ENCODE measurements at regions not wholly inside any gene's neighbourhood (a gene's known extent, or its start where the extent isn't known, plus 50 kb on each side); places are given as distances from the start of the nearest gene placed in this dataset.

DNA sequence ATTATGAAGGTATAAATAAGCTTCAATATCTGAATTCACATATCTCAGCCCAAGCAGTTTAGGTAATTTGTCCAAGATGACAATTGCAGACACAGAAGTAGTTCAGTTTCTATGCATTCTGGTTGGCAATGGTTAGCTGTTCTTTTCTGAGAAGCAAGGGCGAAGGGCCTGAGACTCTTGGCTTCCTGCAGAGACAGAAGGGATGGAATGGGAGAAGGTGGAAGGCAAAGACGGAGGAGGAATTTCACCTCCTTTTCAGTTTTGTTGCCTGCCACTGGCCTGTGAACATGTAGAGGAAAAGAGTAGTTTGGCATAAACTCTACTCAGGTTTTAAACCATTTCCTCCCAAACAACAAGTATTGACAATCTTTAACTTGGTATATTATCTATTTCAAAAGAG lies 180.7 kb upstream of the HS3ST5 start:
- H3K4me2 ChIP-seq (ENCODE audit: control insufficient read depth, insufficient read depth), result no peak overlapping the region
- no peak overlapping the region for H2AFZ ChIP-seq (ENCODE audit: control insufficient read depth, low read depth, low read length)
- no peaks in the 10 kb centered on the region for H3K79me2 ChIP-seq (ENCODE audit: control insufficient read depth, insufficient read depth, low read length)
- WGBS (ENCODE audit: insufficient coverage, insufficient replicate concordance, low lambda C conversion rate, missing lambda C conversion rate), result 30% methylated on average over 2 of the region's 2 CpGs
- no peaks in the 10 kb centered on the region for H3K4me1 ChIP-seq (ENCODE audit: control insufficient read depth, insufficient read depth, low read length)
- intact Hi-C loops (cut with micrococcal nuclease; ENCODE audit: unreplicated experiment) (no loop called here), in situ Hi-C loops (cut with MboI) (no loop called here)
- ChIA-PET SMC1A (ENCODE audit: uncharacterized antibody, unreplicated experiment) (interaction anchor here (0.6 kb wide), 1 partner anchor 354 kb away, joined by 3 read pairs; no protein-coding TSS in a partner anchor), POLR2A (no interaction called here), RAD21 (ENCODE audit: unreplicated experiment) (no interaction called here), CTCF (no interaction called here)
- no peak overlapping the region for H3K9ac ChIP-seq (ENCODE audit: control insufficient read depth, insufficient read depth, low read length)
- no peaks in the 10 kb centered on the region for H3K9me3 ChIP-seq (replicated peaks; ENCODE audit: control insufficient read depth, insufficient read depth, low read length)
- no peaks in the 10 kb centered on the region; a peak in 1 of 4 replicates for H3K27me3 ChIP-seq (replicated peaks in 1 of 2; ENCODE audit: control insufficient read depth in 2 of 2, insufficient read depth in 2 of 2, low read length in 1 of 2)
- no TSS peak for BruUV-seq (replicated peaks)
- FAIRE-seq (no peak), ATAC-seq (no peak), DNase-seq (ENCODE audit: low read depth, low spot score) (no peak)
- H4K20me1 ChIP-seq (ENCODE audit: control insufficient read depth, insufficient read depth), result no peaks in the 10 kb centered on the region
- H3K36me3 ChIP-seq (ENCODE audit: control insufficient read depth in 2 of 2, insufficient read depth in 2 of 2, low read length in 1 of 2), result no peaks in the 10 kb centered on the region
- no peak overlapping the region for H3K27ac ChIP-seq (ENCODE audit: control insufficient read depth, insufficient read depth)
- H3K4me3 ChIP-seq, result no peak overlapping the region
- TF ChIP-seq NFYA (IDR thresholded peaks at IDR 0.05; ENCODE audit: borderline replicate concordance, low read depth, low read length), result no peak
- no peak for TF ChIP-seq GATAD2B (conservative IDR thresholded peaks at IDR 0.05; ENCODE audit: low read depth)
- no peak for TF ChIP-seq TCF7 (IDR thresholded peaks at IDR 0.05; ENCODE audit: borderline replicate concordance)
- TF ChIP-seq, protein P1, sequence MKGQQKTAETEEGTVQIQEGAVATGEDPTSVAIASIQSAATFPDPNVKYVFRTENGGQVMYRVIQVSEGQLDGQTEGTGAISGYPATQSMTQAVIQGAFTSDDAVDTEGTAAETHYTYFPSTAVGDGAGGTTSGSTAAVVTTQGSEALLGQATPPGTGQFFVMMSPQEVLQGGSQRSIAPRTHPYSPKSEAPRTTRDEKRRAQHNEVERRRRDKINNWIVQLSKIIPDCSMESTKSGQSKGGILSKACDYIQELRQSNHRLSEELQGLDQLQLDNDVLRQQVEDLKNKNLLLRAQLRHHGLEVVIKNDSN (IDR thresholded peaks at IDR 0.05; ENCODE audit: borderline replicate concordance, extremely low read length, insufficient read depth, low read depth, low read length), result no peak
- no peak for TF ChIP-seq PAX5 (IDR thresholded peaks at IDR 0.05; ENCODE audit: borderline replicate concordance, low read depth, low read length)
- no peak for TF ChIP-seq IKZF1 (conservative IDR thresholded peaks at IDR 0.05)

GRCh38 chr6:114521926-114522325 lies 179.1 kb upstream of the HS3ST5 start:
- ChIA-PET CTCF (interaction anchor here (0.7 kb wide), 1 partner anchor 414 kb away, joined by 3 read pairs; no protein-coding TSS in a partner anchor), SMC1A (ENCODE audit: uncharacterized antibody, unreplicated experiment) (no interaction called here), RAD21 (ENCODE audit: unreplicated experiment) (no interaction called here), POLR2A (no interaction called here)
- WGBS (ENCODE audit: insufficient coverage, insufficient replicate concordance, low lambda C conversion rate, missing lambda C conversion rate), result 0% methylated on average over 3 of the region's 3 CpGs
- no peak for DNase-seq (ENCODE audit: low read depth, low spot score)
- no peaks in the 10 kb centered on the region for H3K79me2 ChIP-seq (ENCODE audit: control insufficient read depth, insufficient read depth, low read length)
- ATAC-seq, result no peak
- H3K4me2 ChIP-seq (ENCODE audit: control insufficient read depth, insufficient read depth), result no peak overlapping the region
- no TSS peak for BruUV-seq (replicated peaks)
- no peak overlapping the region for H3K4me3 ChIP-seq
- no peaks in the 10 kb centered on the region for H3K36me3 ChIP-seq (ENCODE audit: control insufficient read depth in 2 of 2, insufficient read depth in 2 of 2, low read length in 1 of 2)
- no peak for FAIRE-seq
- intact Hi-C loops (cut with micrococcal nuclease; ENCODE audit: unreplicated experiment), result no loop called here
- H2AFZ ChIP-seq (ENCODE audit: control insufficient read depth, low read depth, low read length), result no peak overlapping the region
- in situ Hi-C loops (cut with MboI), result no loop called here
- H4K20me1 ChIP-seq (ENCODE audit: control insufficient read depth, insufficient read depth), result no peaks in the 10 kb centered on the region
- no peaks in the 10 kb centered on the region for H3K4me1 ChIP-seq (ENCODE audit: control insufficient read depth, insufficient read depth, low read length)
- H3K27me3 ChIP-seq (replicated peaks in 1 of 2; ENCODE audit: control insufficient read depth in 2 of 2, insufficient read depth in 2 of 2, low read length in 1 of 2), result no peaks in the 10 kb centered on the region; a peak in 1 of 4 replicates
- H3K9me3 ChIP-seq (replicated peaks; ENCODE audit: control insufficient read depth, insufficient read depth, low read length), result no peaks in the 10 kb centered on the region
- no peak overlapping the region for H3K27ac ChIP-seq (ENCODE audit: control insufficient read depth, insufficient read depth)
- no peak overlapping the region for H3K9ac ChIP-seq (ENCODE audit: control insufficient read depth, insufficient read depth, low read length)
- TF ChIP-seq ZNF207 (IDR thresholded peaks at IDR 0.05; ENCODE audit: borderline replicate concordance), result no peak
- TF ChIP-seq SP1 (IDR thresholded peaks at IDR 0.05; ENCODE audit: low read depth, low read length), result no peak
- no peak for TF ChIP-seq ASH2L (IDR thresholded peaks at IDR 0.05; ENCODE audit: borderline replicate concordance, low read depth)
- no peak for TF ChIP-seq CHD2 (IDR thresholded peaks at IDR 0.05; ENCODE audit: borderline replicate concordance, low read depth, low read length)
- TF ChIP-seq, protein P1 (IDR thresholded peaks at IDR 0.05; ENCODE audit: borderline replicate concordance, extremely low read length, insufficient read depth, low read depth, low read length), result no peak
- TF ChIP-seq, protein P2, sequence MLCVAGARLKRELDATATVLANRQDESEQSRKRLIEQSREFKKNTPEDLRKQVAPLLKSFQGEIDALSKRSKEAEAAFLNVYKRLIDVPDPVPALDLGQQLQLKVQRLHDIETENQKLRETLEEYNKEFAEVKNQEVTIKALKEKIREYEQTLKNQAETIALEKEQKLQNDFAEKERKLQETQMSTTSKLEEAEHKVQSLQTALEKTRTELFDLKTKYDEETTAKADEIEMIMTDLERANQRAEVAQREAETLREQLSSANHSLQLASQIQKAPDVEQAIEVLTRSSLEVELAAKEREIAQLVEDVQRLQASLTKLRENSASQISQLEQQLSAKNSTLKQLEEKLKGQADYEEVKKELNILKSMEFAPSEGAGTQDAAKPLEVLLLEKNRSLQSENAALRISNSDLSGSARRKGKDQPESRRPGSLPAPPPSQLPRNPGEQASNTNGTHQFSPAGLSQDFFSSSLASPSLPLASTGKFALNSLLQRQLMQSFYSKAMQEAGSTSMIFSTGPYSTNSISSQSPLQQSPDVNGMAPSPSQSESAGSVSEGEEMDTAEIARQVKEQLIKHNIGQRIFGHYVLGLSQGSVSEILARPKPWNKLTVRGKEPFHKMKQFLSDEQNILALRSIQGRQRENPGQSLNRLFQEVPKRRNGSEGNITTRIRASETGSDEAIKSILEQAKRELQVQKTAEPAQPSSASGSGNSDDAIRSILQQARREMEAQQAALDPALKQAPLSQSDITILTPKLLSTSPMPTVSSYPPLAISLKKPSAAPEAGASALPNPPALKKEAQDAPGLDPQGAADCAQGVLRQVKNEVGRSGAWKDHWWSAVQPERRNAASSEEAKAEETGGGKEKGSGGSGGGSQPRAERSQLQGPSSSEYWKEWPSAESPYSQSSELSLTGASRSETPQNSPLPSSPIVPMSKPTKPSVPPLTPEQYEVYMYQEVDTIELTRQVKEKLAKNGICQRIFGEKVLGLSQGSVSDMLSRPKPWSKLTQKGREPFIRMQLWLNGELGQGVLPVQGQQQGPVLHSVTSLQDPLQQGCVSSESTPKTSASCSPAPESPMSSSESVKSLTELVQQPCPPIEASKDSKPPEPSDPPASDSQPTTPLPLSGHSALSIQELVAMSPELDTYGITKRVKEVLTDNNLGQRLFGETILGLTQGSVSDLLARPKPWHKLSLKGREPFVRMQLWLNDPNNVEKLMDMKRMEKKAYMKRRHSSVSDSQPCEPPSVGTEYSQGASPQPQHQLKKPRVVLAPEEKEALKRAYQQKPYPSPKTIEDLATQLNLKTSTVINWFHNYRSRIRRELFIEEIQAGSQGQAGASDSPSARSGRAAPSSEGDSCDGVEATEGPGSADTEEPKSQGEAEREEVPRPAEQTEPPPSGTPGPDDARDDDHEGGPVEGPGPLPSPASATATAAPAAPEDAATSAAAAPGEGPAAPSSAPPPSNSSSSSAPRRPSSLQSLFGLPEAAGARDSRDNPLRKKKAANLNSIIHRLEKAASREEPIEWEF (IDR thresholded peaks at IDR 0.05; ENCODE audit: insufficient replicate concordance, low read depth, low read length), result no peak
- no peak for TF ChIP-seq HDGF (IDR thresholded peaks at IDR 0.05)
